Mesendoderm (in vitro differentiated cells): ENCODE measurements at regions not wholly inside any gene's neighbourhood (a gene's known extent, or its start where the extent isn't known, plus 50 kb on each side); places are given as distances from the start of the nearest gene placed in this dataset.

ENCODE experiments used
- DNase-seq: peaks from one replicate; pipeline ENCODE4 v3.0.0; 2013
- H2AK5ac ChIP-seq: 2 replicates; pipeline ENCODE4 v1.6.1; 2013; ENCODE audit warnings: low read length, inconsistent platforms
- H2BK120ac ChIP-seq: 2 replicates; pipeline ENCODE4 v1.6.1; 2013; ENCODE audit warnings: low read depth, mild to moderate bottlenecking, low read length, moderate library complexity, mixed read lengths
- H2BK15ac ChIP-seq: replicated peaks from 2 replicates; pipeline ENCODE4 v1.6.1; 2013; ENCODE audit warnings: low read depth, mild to moderate bottlenecking, moderate library complexity
- H2BK5ac ChIP-seq: 2 replicates; pipeline ENCODE4 v1.6.1; 2013; ENCODE audit warnings: low read length, inconsistent platforms
- H3K18ac ChIP-seq: 2 replicates; pipeline ENCODE4 v1.6.1; 2013; ENCODE audit warnings: mild to moderate bottlenecking, low read length, mixed read lengths
- H3K23ac ChIP-seq: one replicate; pipeline ENCODE4 v1.6.1; 2013; ENCODE audit warnings: low read length
- H3K27ac ChIP-seq: 2 replicates; pipeline ENCODE4 v1.5.1; 2013; ENCODE audit warnings: low read depth, mild to moderate bottlenecking, inconsistent platforms, low read length, moderate library complexity
- H3K27me3 ChIP-seq: 2 replicates; pipeline ENCODE4 v1.6.1; 2013; ENCODE audit warnings: low read length, control low read depth, mild to moderate bottlenecking, inconsistent platforms; ENCODE audit not compliant: insufficient read depth, poor library complexity
- H3K36me3 ChIP-seq: 2 replicates; pipeline ENCODE4 v1.6.1; 2013; ENCODE audit warnings: low read length, inconsistent platforms; ENCODE audit not compliant: control insufficient read depth, insufficient read depth
- H3K4ac ChIP-seq: one replicate; pipeline ENCODE4 v1.6.1; 2013; ENCODE audit warnings: low read depth, mild to moderate bottlenecking, low read length, moderate library complexity
- H3K4me1 ChIP-seq: 2 replicates; pipeline ENCODE4 v1.6.1; 2013; ENCODE audit warnings: low read depth, low read length, inconsistent platforms; ENCODE audit not compliant: control insufficient read depth
- H3K4me2 ChIP-seq: 2 replicates; pipeline ENCODE4 v1.6.1; 2013; ENCODE audit warnings: low read length
- H3K4me3 ChIP-seq: 2 replicates; pipeline ENCODE4 v1.5.1; 2013; ENCODE audit warnings: mild to moderate bottlenecking, low read length
- H3K56ac ChIP-seq: one replicate; pipeline ENCODE4 v1.6.1; 2013; ENCODE audit warnings: low read length
- H3K79me1 ChIP-seq: 2 replicates; pipeline ENCODE4 v1.6.1; 2013; ENCODE audit warnings: low read length, inconsistent platforms
- H3K79me2 ChIP-seq: 2 replicates; pipeline ENCODE4 v1.6.1; 2013; ENCODE audit warnings: mild to moderate bottlenecking, low read length; ENCODE audit not compliant: control insufficient read depth, insufficient read depth
- H3K9ac ChIP-seq: 2 replicates; pipeline ENCODE4 v1.6.1; 2013; ENCODE audit warnings: low read length, inconsistent platforms
- H4K5ac ChIP-seq: one replicate; pipeline ENCODE4 v1.6.1; 2013; ENCODE audit warnings: low read length
- H4K8ac ChIP-seq: one replicate; pipeline ENCODE4 v1.6.1; 2013; ENCODE audit warnings: low read depth, mild to moderate bottlenecking, control low read depth, low read length, moderate library complexity
- WGBS: extraction: QIAGEN DNeasy Blood & Tissue Kit; methylation state at CpG from one replicate; pipeline ENCODE4 v1.1.7; 2013; ENCODE audit warnings: low lambda C conversion rate, missing lambda C conversion rate; ENCODE audit not compliant: insufficient coverage; ENCODE audit errors: extremely low coverage; 5-methylcytosine and 5-hydroxymethylcytosine counted together

DNA sequence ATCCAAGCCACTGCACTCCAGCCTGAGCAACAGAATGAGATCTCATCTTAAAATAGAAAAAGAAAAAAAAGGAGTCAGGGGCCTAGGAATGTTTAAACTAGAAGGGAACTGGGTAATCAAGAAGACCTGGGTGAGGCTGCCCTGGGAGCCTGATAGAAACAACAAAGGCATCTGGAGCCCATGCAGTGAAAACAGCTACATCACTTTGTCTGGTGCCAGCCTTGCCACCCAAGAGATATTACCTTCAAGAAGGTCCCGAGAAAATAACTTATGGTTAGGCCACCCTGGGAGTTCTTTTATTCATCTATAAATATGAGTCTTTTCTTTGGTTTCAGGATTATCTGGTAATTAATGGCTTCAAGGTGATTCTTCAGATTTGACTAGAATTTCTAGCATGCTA is 412.1 kb downstream of the METTL15 start:
- WGBS: no CpG with 5 or more reads among the region's 1 CpG

DNA sequence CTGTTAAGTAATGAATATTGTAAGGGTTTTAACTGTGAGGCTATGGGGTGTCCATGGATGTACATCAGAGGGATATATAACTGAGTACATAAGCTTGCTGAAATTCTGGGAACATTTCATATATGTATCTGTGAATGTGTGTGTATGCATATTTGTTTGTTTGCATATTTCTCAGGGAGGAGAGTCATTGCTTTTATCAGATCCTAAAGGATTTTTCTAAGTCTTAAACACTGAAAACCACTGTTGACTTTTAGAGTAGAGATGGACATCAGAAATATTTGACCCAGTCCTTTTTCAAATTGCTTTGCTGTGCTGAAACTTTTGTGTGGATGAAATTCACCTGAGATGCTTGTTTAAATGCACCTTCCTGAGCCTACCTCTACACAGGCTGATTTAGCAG is 410.6 kb downstream of the METTL15 start:
- no peaks in the 10 kb centered on the region for H3K4me1 ChIP-seq
- no peaks in the 10 kb centered on the region for H3K79me1 ChIP-seq
- no peak overlapping the region for H2BK5ac ChIP-seq
- no peak overlapping the region for H3K4me3 ChIP-seq
- H2BK120ac ChIP-seq: no peak overlapping the region
- H2BK15ac ChIP-seq: no peak overlapping the region
- H3K23ac ChIP-seq: no peak overlapping the region
- H3K27ac ChIP-seq: no peak overlapping the region
- no peak overlapping the region for H3K4ac ChIP-seq
- no peaks in the 10 kb centered on the region for H3K79me2 ChIP-seq
- H2AK5ac ChIP-seq: no peak overlapping the region
- H4K8ac ChIP-seq: no peak overlapping the region
- H3K18ac ChIP-seq: no peak overlapping the region
- H3K56ac ChIP-seq: no peak overlapping the region
- no peak overlapping the region for H3K9ac ChIP-seq
- no peaks in the 10 kb centered on the region for H3K27me3 ChIP-seq
- H4K5ac ChIP-seq: no peak overlapping the region
- H3K4me2 ChIP-seq: no peak overlapping the region
- no peaks in the 10 kb centered on the region for H3K36me3 ChIP-seq
- DNase-seq: no peak

More for the DNA sequence above, 412.1 kb downstream of the METTL15 start:
- no peak overlapping the region for H3K4ac ChIP-seq
- H3K18ac ChIP-seq: no peak overlapping the region
- no peak overlapping the region for H2BK5ac ChIP-seq
- H3K36me3 ChIP-seq: no peaks in the 10 kb centered on the region
- no peak overlapping the region for H4K8ac ChIP-seq
- no peak overlapping the region for H3K27ac ChIP-seq
- no peak overlapping the region for H2BK15ac ChIP-seq
- H2AK5ac ChIP-seq: no peak overlapping the region
- DNase-seq: no peak
- H3K56ac ChIP-seq: no peak overlapping the region
- no peak overlapping the region for H3K9ac ChIP-seq
- H3K4me3 ChIP-seq: no peak overlapping the region
- H4K5ac ChIP-seq: no peak overlapping the region
- H3K4me1 ChIP-seq: no peaks in the 10 kb centered on the region
- H3K79me2 ChIP-seq: no peaks in the 10 kb centered on the region
- H3K79me1 ChIP-seq: no peaks in the 10 kb centered on the region
- no peak overlapping the region for H3K23ac ChIP-seq
- no peak overlapping the region for H2BK120ac ChIP-seq
- no peak overlapping the region for H3K4me2 ChIP-seq
- no peaks in the 10 kb centered on the region for H3K27me3 ChIP-seq

DNA sequence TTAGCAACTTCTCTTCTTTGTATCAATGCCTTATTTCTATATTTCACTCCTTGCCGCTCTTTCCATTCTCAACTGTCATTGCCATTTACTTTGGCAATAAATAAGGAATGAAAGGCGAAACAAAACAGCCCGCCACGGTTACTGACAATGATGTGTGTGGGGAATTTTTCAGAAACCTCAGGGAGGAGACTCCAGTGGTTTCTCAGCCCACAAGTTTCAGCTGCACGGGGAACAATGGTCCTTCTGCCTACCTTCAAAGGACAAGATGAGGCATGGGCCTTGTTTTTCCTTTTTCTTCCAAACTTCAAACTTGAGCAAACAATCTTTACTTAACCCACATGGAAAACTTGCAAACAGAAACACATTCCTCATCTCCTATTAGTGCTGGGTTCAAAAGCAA is 409.4 kb downstream of the METTL15 start:
- Histone ChIP-seq H3K18ac (no peak overlapping the region), H2BK15ac (no peak overlapping the region), H3K4me3 (no peak overlapping the region), H3K79me2 (no peaks in the 10 kb centered on the region), H3K56ac (no peak overlapping the region), H3K9ac (no peak overlapping the region), H4K8ac (no peak overlapping the region), H3K4me2 (no peak overlapping the region), H3K27me3 (no peaks in the 10 kb centered on the region), H3K79me1 (no peaks in the 10 kb centered on the region), H3K4me1 (no peaks in the 10 kb centered on the region), H3K23ac (no peak overlapping the region), H3K4ac (no peak overlapping the region), H3K36me3 (no peaks in the 10 kb centered on the region), H2AK5ac (no peak overlapping the region), H2BK5ac (no peak overlapping the region), H3K27ac (no peak overlapping the region), H2BK120ac (no peak overlapping the region), H4K5ac (no peak overlapping the region)
- no CpG with 5 or more reads among the region's 5 CpGs for WGBS
- no peak for DNase-seq

DNA sequence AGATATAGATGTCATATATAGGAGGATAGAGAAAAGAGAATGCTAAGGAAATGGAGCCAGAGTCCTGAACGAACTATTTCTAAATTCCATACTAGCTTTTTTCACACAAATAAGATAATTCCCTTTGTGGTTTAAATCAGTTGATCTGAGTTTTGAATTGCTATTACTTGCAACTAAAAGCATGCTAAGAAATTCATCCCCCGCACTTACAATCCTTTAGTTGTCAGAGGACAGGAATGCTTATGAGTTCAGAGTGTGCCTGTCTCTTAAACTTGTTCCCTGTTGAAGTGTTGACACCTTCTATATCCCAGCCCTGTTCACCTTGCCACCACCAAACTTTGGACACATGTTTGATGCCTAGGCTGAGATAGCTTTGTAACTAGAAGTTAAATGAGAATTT is 406.2 kb downstream of the METTL15 start:
- no peak overlapping the region for H3K4me3 ChIP-seq
- H3K36me3 ChIP-seq: no peaks in the 10 kb centered on the region
- no peak overlapping the region for H3K4ac ChIP-seq
- H3K4me1 ChIP-seq: no peaks in the 10 kb centered on the region
- no peak overlapping the region for H3K9ac ChIP-seq
- no peak overlapping the region for H2BK120ac ChIP-seq
- H3K56ac ChIP-seq: no peak overlapping the region
- H4K8ac ChIP-seq: no peak overlapping the region
- H3K23ac ChIP-seq: no peak overlapping the region
- no peak for DNase-seq
- no peak overlapping the region for H2BK15ac ChIP-seq
- WGBS: no CpG with 5 or more reads among the region's 2 CpGs
- no peak overlapping the region for H3K18ac ChIP-seq
- no peak overlapping the region for H3K4me2 ChIP-seq
- no peaks in the 10 kb centered on the region for H3K79me2 ChIP-seq
- no peak overlapping the region for H4K5ac ChIP-seq
- no peak overlapping the region for H2AK5ac ChIP-seq
- no peak overlapping the region for H2BK5ac ChIP-seq
- H3K27me3 ChIP-seq: no peaks in the 10 kb centered on the region
- H3K79me1 ChIP-seq: no peaks in the 10 kb centered on the region
- no peak overlapping the region for H3K27ac ChIP-seq

DNA sequence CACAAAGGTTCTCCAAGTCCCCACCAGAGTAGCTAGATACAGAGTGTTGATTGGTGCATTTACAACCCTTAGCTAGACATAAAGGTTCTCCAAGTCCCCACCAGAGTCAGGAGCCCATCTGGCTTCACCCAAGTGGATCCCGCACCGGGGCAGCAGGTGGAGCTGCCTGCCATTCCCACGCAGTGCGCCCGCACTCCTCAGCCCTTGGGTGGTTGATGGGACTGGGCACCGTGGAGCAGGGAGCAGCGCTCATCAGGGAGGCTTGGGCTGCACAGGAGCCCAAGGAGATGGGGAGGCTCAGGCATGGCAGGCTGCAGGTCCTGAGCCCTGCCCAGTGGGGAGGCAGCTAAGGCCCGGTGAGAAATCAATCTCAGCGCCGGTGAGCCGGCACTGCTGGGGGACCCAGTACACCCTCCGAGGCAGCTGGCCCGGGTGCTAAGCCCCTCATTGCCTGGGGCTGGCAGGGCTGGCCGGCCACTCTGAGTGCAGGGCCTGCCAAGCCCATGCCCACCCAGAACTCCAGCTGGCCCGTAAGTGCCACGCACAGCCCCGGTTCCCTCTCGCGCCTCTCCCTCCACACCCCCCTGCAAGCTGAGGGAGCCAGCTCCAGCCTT is 404.1 kb downstream of the METTL15 start:
- no peaks in the 10 kb centered on the region for H3K4me1 ChIP-seq
- no peak overlapping the region for H3K56ac ChIP-seq
- H4K8ac ChIP-seq: no peak overlapping the region
- no peak overlapping the region for H4K5ac ChIP-seq
- no peak overlapping the region for H3K18ac ChIP-seq
- no peak for DNase-seq
- no peak overlapping the region for H3K23ac ChIP-seq
- H3K27ac ChIP-seq: no peak overlapping the region
- no CpG with 5 or more reads among the region's 19 CpGs for WGBS
- no peak overlapping the region for H3K4me3 ChIP-seq
- no peaks in the 10 kb centered on the region for H3K79me2 ChIP-seq
- H3K9ac ChIP-seq: no peak overlapping the region
- no peaks in the 10 kb centered on the region for H3K27me3 ChIP-seq
- no peak overlapping the region for H3K4me2 ChIP-seq
- H2AK5ac ChIP-seq: no peak overlapping the region
- no peaks in the 10 kb centered on the region for H3K79me1 ChIP-seq
- H2BK5ac ChIP-seq: no peak overlapping the region
- no peak overlapping the region for H2BK120ac ChIP-seq
- H2BK15ac ChIP-seq: no peak overlapping the region
- H3K36me3 ChIP-seq: no peaks in the 10 kb centered on the region
- H3K4ac ChIP-seq: no peak overlapping the region

DNA sequence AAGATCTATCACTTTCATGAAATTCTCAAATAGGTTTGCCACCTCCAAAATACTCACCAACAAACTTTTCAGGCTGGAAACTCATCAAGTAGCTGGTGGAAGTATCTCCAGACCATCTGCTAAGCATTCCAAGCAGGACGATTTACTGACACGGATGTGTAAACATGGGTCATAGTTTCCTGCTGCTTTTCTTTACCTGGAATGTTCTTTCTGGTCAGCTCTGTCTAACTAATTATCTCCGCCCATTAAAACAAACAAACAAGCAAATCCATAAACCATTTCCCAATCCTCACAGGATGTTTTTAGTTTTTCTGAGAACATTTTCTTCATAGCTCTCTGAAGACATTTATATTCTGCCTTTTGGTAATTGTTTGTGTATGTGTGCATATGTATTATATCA is 397.0 kb downstream of the METTL15 start:
- no peak overlapping the region for H3K4me3 ChIP-seq
- H3K56ac ChIP-seq: no peak overlapping the region
- H2BK120ac ChIP-seq: no peak overlapping the region
- no peak overlapping the region for H3K18ac ChIP-seq
- H3K9ac ChIP-seq: no peak overlapping the region
- H3K36me3 ChIP-seq: no peaks in the 10 kb centered on the region
- no peak overlapping the region for H3K4ac ChIP-seq
- no peak for DNase-seq
- no CpG with 5 or more reads among the region's 3 CpGs for WGBS
- no peak overlapping the region for H4K5ac ChIP-seq
- no peak overlapping the region for H2BK15ac ChIP-seq
- no peaks in the 10 kb centered on the region for H3K79me2 ChIP-seq
- no peak overlapping the region for H2AK5ac ChIP-seq
- no peak overlapping the region for H4K8ac ChIP-seq
- no peak overlapping the region for H2BK5ac ChIP-seq
- no peaks in the 10 kb centered on the region for H3K27me3 ChIP-seq
- H3K27ac ChIP-seq: no peak overlapping the region
- no peaks in the 10 kb centered on the region for H3K79me1 ChIP-seq
- H3K23ac ChIP-seq: no peak overlapping the region
- H3K4me1 ChIP-seq: no peaks in the 10 kb centered on the region
- H3K4me2 ChIP-seq: no peak overlapping the region
